ELR (cell line): ENCODE measurements at regions not wholly inside any gene's neighbourhood (a gene's known extent, or its start where the extent isn't known, plus 50 kb on each side); places are given as distances from the start of the nearest gene placed in this dataset.
"Not testable (repeated sequence)": the region's sequence is repeated elsewhere in the genome, so short reads cannot be mapped to it uniquely, and the experiment has no call there.

Source experiments
- DNase-seq: peaks from one replicate; pipeline ENCODE4 v3.0.0-alpha.2; 2015; ENCODE audit warnings: low read depth

GRCh38 chr6:167408235-167408869 is 83.5 kb downstream of the TTLL2 start:
- no peak for DNase-seq

DNA sequence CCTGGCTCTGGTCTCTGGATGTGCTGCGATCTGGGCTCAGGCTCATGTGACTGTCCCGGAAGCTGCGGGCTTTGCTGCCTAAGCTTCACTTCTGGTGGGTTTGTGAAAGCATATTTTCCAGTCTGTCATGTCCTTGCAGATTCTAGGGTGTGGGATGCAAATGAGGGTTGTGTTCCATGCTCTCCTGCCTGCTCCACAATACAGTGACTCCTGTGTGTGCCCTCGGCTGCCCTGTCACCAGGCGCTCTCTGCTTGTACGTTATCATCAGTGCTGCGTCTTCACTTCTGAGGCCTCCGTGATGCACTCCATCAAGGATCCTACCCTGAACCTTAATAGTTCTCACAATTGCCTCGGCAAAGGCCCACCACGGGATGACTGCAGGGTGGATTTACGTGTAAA is 84.2 kb downstream of the TTLL2 start:
- DNase-seq, result no peak

GRCh38 chr6:167409694-167410093 is 84.8 kb downstream of the TTLL2 start:
- DNase-seq, result no peak

- DNase-seq, result no peak
Observed at GRCh38 chr6:167410462-167410861, 85.6 kb downstream of the TTLL2 start.

DNA sequence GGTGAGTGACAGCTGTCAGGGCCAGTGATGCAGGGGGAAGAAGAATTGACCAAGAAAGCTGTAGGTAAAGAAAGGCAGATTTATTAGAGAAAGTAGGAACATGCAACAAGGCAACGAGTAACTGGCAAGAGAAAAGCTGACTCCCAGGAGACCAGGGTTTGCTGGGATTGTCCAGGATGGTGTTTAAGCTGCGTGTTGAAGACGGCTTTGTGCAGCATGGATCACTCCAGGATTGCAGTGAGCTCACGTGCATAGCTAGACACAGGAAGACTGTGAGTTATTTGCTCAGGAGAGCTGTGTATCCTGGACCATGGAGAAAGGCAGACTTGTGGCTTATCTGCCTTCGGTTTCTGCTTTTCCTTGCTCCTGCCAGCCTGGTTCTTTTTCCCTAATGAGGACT is 87.6 kb downstream of the TTLL2 start:
- DNase-seq, result no peak

DNA sequence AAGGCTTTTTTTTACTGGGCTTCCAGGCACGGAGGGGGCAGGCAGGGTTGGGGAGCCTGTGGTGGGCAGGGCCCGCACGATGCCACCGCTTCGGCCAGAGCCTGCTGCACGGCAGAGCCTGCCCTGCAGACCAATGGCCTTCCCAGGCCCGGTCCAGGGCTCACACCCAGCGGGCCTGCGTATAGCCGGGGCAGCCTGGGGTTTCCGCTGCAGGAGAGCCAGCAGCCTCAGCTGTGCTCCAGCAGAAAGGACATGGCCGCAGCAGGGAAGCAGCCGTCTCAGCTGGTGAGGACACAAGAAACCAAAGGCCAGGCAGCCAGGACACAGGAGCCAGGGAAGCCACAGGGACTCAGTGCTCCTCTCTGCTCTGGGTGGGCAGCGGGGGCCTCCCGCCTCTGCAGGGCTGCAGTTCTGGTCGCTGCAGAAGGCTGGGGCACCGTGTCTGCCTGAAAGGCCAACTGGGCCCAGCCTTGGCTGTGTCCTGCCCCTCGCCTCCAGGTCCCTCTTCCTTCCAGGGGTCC is 90.6 kb downstream of the TTLL2 start:
- DNase-seq, result no peak

DNA sequence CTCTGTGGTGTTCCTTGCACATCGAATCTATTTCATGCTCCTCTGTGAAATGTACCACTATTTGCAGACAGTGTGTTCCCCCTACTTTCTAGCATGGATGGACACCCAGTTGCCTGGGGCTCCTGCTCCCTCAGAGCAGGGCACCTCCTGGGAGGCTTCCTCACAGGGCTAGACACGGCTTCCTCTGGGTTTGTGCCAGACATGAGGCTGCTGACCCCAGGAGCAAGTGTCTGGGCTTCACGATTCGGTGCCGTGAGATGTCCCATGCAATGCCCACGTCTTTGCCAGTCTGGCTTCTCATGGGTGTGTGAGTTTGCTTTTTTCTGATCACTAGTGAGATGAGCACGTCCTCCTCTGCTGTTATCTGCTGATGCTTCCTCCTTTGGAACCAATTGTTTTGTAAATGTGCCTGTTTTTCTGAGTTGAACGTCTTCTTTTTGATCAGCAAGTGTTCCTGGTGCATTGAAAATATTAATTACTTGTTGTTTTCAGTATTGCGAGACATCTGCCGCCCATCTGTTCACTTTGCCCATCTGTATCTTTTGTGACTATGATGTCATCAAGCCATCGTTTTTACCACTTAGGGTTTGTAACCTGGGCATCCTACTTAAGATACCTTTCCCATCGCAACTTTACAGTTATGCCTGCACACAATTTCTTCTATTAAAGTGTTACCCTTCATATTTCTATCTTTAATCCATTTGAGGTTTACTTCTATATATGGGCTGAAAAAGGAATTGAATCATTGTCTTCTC is 92.0 kb downstream of the TTLL2 start:
- no peak for DNase-seq

DNA sequence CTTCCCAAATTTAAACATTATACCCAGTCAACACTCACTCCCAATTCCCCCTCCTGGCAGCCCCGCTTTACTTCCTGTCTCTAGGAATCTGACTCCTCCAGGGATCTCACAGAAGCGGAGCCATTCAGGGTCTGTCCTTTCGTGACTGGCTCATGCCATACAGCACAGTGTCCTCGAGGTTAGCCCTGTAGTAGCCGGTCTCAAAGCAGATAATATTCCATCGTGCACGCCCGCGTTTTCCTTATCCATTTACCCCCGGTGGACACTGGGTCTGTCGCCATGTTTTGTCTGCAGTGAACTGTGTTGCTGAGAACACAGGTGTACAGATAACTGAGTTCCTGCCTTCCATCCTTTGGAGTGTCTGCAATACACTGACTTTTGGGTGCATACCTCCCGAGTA is 95.3 kb downstream of the TTLL2 start:
- no peak for DNase-seq

DNA sequence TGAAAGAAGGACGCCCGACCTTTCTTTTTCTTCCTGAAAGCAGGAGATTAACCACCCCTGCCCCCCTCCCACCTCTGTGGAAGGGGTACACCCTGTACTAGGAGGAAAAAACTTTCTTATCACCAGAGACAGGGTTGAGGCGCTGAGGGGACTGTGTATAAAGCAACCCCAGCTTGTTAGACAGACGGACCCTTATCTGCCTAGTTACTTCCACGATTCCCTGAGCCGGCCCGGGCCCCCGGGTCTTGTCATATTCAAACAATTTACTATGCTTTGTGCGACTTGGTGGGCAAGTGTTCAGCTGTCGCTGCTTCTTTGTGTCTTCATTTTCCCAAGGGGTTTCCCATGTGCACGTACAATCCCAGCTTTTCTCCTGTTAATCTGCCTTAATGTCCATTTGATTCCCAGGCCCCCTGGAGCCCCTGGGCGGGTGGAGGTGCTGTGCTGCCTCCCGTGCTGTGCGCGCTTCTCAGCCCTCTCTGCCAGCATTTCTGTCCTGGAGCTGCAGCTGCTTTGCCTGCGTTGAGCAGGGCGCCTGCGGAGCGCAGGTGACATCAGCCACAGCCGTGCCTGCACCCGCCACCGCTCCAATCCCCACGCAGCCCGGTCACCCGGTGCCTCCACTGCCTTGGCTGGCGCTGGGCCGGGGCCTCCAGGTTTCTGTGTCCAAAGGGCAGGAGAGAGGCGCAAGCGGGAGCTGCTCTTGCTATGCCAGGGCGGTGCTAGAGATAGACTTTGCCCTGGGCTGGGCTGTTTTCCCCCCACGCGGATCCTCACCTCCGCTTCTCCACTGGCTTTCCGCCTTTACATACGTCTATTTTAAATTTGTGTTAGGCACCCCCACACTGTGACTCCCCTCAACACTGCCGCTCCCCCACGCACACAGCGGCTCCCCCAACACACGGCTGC is 96.2 kb downstream of the TTLL2 start:
- no peak for DNase-seq

DNA sequence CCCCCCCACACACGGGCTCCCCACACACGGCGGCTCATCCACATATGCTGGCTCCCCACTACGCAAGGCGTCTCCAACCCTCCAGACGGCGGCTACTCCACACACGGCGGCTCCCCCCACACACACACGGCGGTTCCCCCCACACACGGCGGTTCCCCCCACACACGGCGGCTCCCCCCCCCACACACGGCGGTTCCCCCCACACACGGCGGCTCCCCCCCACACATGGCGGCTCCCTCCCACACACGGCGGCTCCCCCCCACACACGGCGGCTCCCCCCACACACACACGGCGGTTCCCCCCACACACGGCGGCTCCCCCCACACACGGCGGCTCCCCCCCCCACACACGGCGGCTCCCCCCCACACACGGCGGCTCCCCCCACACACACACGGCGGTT is 97.1 kb downstream of the TTLL2 start:
- DNase-seq, result not testable (repeated sequence)

GRCh38 chr6:167422934-167423333 is 98.0 kb downstream of the TTLL2 start:
- no peak for DNase-seq

DNA sequence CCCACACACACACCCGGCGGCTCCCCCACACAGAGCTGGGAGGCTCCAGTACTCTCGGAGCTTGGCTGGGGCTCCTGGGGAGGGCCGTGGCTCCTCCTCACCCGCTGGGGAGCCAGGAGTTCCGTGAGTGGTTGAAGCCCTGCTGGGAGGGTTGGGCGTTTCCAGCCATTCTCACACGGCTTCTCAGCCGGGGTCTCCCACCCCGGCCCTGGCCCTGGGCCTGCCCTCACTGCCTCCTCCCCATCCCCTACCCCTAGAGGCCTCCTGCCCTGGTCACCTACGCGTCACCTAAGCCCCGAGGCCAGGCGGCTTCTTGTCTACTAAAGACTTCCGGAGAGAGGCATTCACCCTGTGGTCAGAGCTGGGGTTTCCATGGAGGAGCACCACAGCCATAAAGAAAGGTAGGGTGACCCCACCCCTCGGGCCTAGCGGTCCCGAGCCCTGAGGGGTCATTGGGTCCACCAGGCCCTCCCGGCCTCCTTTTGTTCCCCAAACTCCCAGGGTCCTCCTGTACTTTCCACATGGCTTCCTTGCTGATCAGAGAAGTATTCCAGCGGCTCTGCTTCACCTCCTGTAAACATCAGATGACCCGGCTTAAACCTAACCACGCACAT is 99.3 kb downstream of the TTLL2 start:
- DNase-seq, result no peak

DNA sequence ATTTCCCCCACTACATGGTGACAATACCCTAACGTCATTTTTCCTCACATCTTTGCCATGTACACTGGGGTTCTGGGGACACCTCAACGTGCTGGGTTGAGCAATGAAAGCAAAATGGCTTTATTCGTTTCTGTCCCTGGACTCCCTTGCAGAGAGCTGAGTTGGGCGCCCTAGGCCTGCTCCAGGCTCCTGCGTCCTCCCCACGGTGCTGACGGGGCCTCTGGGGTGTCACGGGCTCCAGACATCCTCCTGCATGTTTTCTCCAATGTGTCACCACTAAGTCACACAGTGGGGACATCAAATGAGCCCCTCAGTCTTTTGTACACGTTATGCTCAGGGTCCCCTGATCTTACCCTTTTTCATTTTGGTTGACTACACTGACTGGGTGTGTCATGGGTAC is 99.8 kb downstream of the TTLL2 start:
- DNase-seq, result no peak

- no peak for DNase-seq
Observed at GRCh38 chr6:167426084-167426483, 101.2 kb downstream of the TTLL2 start.

GRCh38 chr6:167426651-167427050 is 101.8 kb downstream of the TTLL2 start:
- no peak for DNase-seq

GRCh38 chr6:167428664-167429333 is 103.9 kb downstream of the TTLL2 start:
- no peak for DNase-seq

GRCh38 chr6:167429353-167429752 is 104.5 kb downstream of the TTLL2 start:
- DNase-seq, result no peak

- DNase-seq, result no peak
Observed at GRCh38 chr6:167435209-167435728, 110.4 kb downstream of the TTLL2 start.

DNA sequence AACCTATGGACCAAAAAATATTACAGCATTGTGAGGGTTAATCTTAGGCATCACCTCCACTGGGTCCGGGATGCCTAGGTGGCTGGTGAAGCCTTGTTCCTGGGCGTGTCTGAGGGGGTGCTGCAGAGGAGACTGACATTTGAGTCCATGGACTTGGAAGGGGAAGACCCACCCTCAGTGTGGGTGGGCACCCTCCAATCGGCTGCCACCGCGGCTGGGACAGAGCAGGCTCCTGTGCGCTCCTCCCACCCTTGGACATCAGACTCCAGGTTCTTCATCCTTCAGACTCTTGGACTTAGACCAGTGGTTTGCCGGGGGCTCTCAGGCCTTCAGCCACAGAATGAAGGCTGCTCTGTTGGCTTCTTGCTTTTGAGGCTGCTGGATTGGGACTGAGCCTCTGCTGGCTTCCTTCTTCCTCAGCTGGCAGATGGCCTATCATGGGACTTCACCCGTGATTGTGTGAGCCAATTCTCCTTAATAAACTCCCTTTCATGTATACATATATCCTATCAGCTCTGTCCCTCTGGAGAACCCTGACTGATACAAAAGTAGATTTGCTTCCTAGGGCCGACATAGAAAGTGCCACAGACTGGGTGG is 113.1 kb downstream of the TTLL2 start:
- DNase-seq, result no peak

- no peak for DNase-seq
Observed at GRCh38 chr6:167441715-167442206, 116.9 kb downstream of the TTLL2 start.

GRCh38 chr6:167442245-167442644 is 117.4 kb downstream of the TTLL2 start:
- no peak for DNase-seq
